ENCODE measurements at regions not wholly inside any gene's neighbourhood (a gene's known extent, or its start where the extent isn't known, plus 50 kb on each side); places are given as distances from the start of the nearest gene placed in this dataset.

- POLR2A ChIA-PET, result no interaction called here
- BruUV-seq (replicated peaks), result no TSS peak
Measured at GRCh38 chrX:20527041-20527440, 260.3 kb upstream of the RPS6KA3 start.

GRCh38 chrX:20523626-20524312 is 257.1 kb upstream of the RPS6KA3 start:
- Histone ChIP-seq H3K4me1 (ENCODE audit: insufficient read depth, low read length, poor library complexity, severe bottlenecking) (no peaks in the 10 kb centered on the region), H3K36me3 (ENCODE audit: insufficient read depth, low read length) (no peaks in the 10 kb centered on the region), H3K4me2 (ENCODE audit: low read length) (no peak overlapping the region), H3K4me3 (ENCODE audit: low read depth, low read length, poor library complexity, severe bottlenecking) (no peak overlapping the region), H3K27ac (ENCODE audit: low read depth, low read length, poor library complexity, severe bottlenecking) (no peak overlapping the region), H3K9me3 (ENCODE audit: low read length) (no peaks in the 10 kb centered on the region), H4K20me1 (ENCODE audit: insufficient read depth, low read length) (no peaks in the 10 kb centered on the region), H3K9me2 (ENCODE audit: insufficient read depth, low read length) (no peaks in the 10 kb centered on the region), H2AFZ (ENCODE audit: low read length) (no peak overlapping the region), H3K79me2 (ENCODE audit: insufficient read depth, low read depth, low read length) (no peaks in the 10 kb centered on the region)
- ChIA-PET POLR2A (no interaction called here), CTCF (ENCODE audit: unreplicated experiment) (no interaction called here)
- intact Hi-C loops (cut with micrococcal nuclease; ENCODE audit: unreplicated experiment), result no loop called here
- DNase-seq (ENCODE audit: low spot score), result no peak
- no TSS peak for BruUV-seq (replicated peaks)
- TF ChIP-seq CTCF (conservative IDR thresholded peaks at IDR 0.05; ENCODE audit: low read length) (no peak), EZH2phosphoT487 (IDR thresholded peaks at IDR 0.05; ENCODE audit: borderline replicate concordance, low read depth, low read length) (no peak)

More at GRCh38 chrX:20527041-20527440, 260.3 kb upstream of the RPS6KA3 start:
- Histone ChIP-seq H3K9me2 (ENCODE audit: insufficient read depth, low read length) (no peaks in the 10 kb centered on the region), H3K27ac (ENCODE audit: low read depth, low read length, poor library complexity, severe bottlenecking) (no peak overlapping the region), H3K4me2 (ENCODE audit: low read length) (no peak overlapping the region), H2AFZ (ENCODE audit: low read length) (no peak overlapping the region), H3K4me1 (ENCODE audit: insufficient read depth, low read length, poor library complexity, severe bottlenecking) (no peaks in the 10 kb centered on the region), H4K20me1 (ENCODE audit: insufficient read depth, low read length) (no peaks in the 10 kb centered on the region), H3K4me3 (ENCODE audit: low read depth, low read length, poor library complexity, severe bottlenecking) (no peak overlapping the region), H3K79me2 (ENCODE audit: insufficient read depth, low read depth, low read length) (no peaks in the 10 kb centered on the region), H3K36me3 (ENCODE audit: insufficient read depth, low read length) (no peaks in the 10 kb centered on the region), H3K9me3 (ENCODE audit: low read length) (no peaks in the 10 kb centered on the region)
- CTCF ChIA-PET (ENCODE audit: unreplicated experiment), result no interaction called here
- intact Hi-C loops (cut with micrococcal nuclease; ENCODE audit: unreplicated experiment), result loop anchor here (2.0 to 5.0 kb wide), 2 partner anchors 954 to 1220 kb away; no protein-coding TSS in a partner anchor
- DNase-seq (ENCODE audit: low spot score), result no peak
- TF ChIP-seq CTCF (conservative IDR thresholded peaks at IDR 0.05; ENCODE audit: low read length), result no peak
- no peak for TF ChIP-seq EZH2phosphoT487 (IDR thresholded peaks at IDR 0.05; ENCODE audit: borderline replicate concordance, low read depth, low read length)

GRCh38 chrX:20522420-20522819 is 255.7 kb upstream of the RPS6KA3 start:
- no TSS peak for BruUV-seq (replicated peaks)
- no peak for TF ChIP-seq EZH2phosphoT487 (IDR thresholded peaks at IDR 0.05; ENCODE audit: borderline replicate concordance, low read depth, low read length)
- no peak for TF ChIP-seq CTCF (conservative IDR thresholded peaks at IDR 0.05; ENCODE audit: low read length)
- no peak overlapping the region for H3K27ac ChIP-seq (ENCODE audit: low read depth, low read length, poor library complexity, severe bottlenecking)
- H3K9me2 ChIP-seq (ENCODE audit: insufficient read depth, low read length), result no peaks in the 10 kb centered on the region
- no peaks in the 10 kb centered on the region for H3K9me3 ChIP-seq (ENCODE audit: low read length)
- no peaks in the 10 kb centered on the region for H4K20me1 ChIP-seq (ENCODE audit: insufficient read depth, low read length)
- no peak overlapping the region for H2AFZ ChIP-seq (ENCODE audit: low read length)
- no peaks in the 10 kb centered on the region for H3K36me3 ChIP-seq (ENCODE audit: insufficient read depth, low read length)
- DNase-seq (ENCODE audit: low spot score), result no peak
- ChIA-PET CTCF (ENCODE audit: unreplicated experiment) (no interaction called here), POLR2A (interaction anchor here (0.8 kb wide), 1 partner anchor 36 kb away, joined by 3 read pairs; no protein-coding TSS in a partner anchor)
- H3K4me2 ChIP-seq (ENCODE audit: low read length), result no peak overlapping the region
- no peaks in the 10 kb centered on the region for H3K79me2 ChIP-seq (ENCODE audit: insufficient read depth, low read depth, low read length)
- H3K4me3 ChIP-seq (ENCODE audit: low read depth, low read length, poor library complexity, severe bottlenecking), result no peak overlapping the region
- intact Hi-C loops (cut with micrococcal nuclease; ENCODE audit: unreplicated experiment), result no loop called here
- H3K4me1 ChIP-seq (ENCODE audit: insufficient read depth, low read length, poor library complexity, severe bottlenecking), result no peaks in the 10 kb centered on the region
